Activated naive CD8-positive, alpha-beta T cell treated with anti-CD3 and anti-CD28 coated beads, Interleukin-2, amount 50 U/mL, for 24 hours (primary cell): ENCODE measurements at regions not wholly inside any gene's neighbourhood (a gene's known extent, or its start where the extent isn't known, plus 50 kb on each side); places are given as distances from the start of the nearest gene placed in this dataset.

Experiments
- ATAC-seq: fragments of 150-1000 bp; cut with Tn5 transposase; one replicate; pipeline ENCODE4 v1.10.0; 2021
- DNase-seq: peaks from one replicate; pipeline ENCODE4 v3.0.0; 2021
- H3K27ac Mint-ChIP-seq: one replicate; pipeline ENCODE4 v1.8.0; 2021; ENCODE audit warnings: mild to moderate bottlenecking, mixed read lengths
- H3K27me3 Mint-ChIP-seq: one replicate; pipeline ENCODE4 v1.8.0; 2021; ENCODE audit warnings: mixed read lengths
- H3K36me3 Mint-ChIP-seq: one replicate; pipeline ENCODE4 v1.8.0; 2021; ENCODE audit warnings: low read depth, mixed read lengths
- H3K4me1 Mint-ChIP-seq: one replicate; pipeline ENCODE4 v1.8.0; 2021; ENCODE audit warnings: mixed read lengths
- H3K4me3 Mint-ChIP-seq: one replicate; pipeline ENCODE4 v1.8.0; 2021; ENCODE audit warnings: mild to moderate bottlenecking, moderate library complexity, mixed read lengths
- H3K9me3 Mint-ChIP-seq: one replicate; pipeline ENCODE4 v1.8.0; 2021; ENCODE audit warnings: mixed read lengths

GRCh38 chr4:111639876-111640275, 505.4 kb upstream of the FAM241A start:
- Mint-ChIP-seq H3K9me3 (no peaks in the 10 kb centered on the region), H3K27me3 (no peaks in the 10 kb centered on the region), H3K4me1 (no peaks in the 10 kb centered on the region), H3K36me3 (no peaks in the 10 kb centered on the region), H3K4me3 (no peak overlapping the region), H3K27ac (no peak overlapping the region)
- DNase-seq (no peak), ATAC-seq (no peak)

- Mint-ChIP-seq H3K4me1 (no peaks in the 10 kb centered on the region), H3K9me3 (no peaks in the 10 kb centered on the region), H3K27ac (no peak overlapping the region), H3K27me3 (no peaks in the 10 kb centered on the region), H3K4me3 (no peak overlapping the region), H3K36me3 (no peaks in the 10 kb centered on the region)
- DNase-seq (peak; percentile 14), ATAC-seq (peak; percentile 61)
These were observed 503.3 kb upstream of the FAM241A start for GRCh38 chr4:111641813-111642579.

- H3K27ac Mint-ChIP-seq, result no peak overlapping the region
- ATAC-seq, result no peak
- no peaks in the 10 kb centered on the region for H3K36me3 Mint-ChIP-seq
- no peak for DNase-seq
- H3K4me1 Mint-ChIP-seq, result no peaks in the 10 kb centered on the region
- H3K9me3 Mint-ChIP-seq, result no peaks in the 10 kb centered on the region
- H3K27me3 Mint-ChIP-seq, result peaks cover 2% of the 10 kb centered on the region
- no peak overlapping the region for H3K4me3 Mint-ChIP-seq
These were observed 497.2 kb upstream of the FAM241A start for GRCh38 chr4:111648056-111648455.

GRCh38 chr4:111649308-111649707, 495.9 kb upstream of the FAM241A start:
- ATAC-seq, result no peak
- Mint-ChIP-seq H3K9me3 (no peaks in the 10 kb centered on the region), H3K27ac (no peak overlapping the region), H3K36me3 (no peaks in the 10 kb centered on the region), H3K4me3 (no peak overlapping the region), H3K4me1 (no peaks in the 10 kb centered on the region), H3K27me3 (peaks cover 2% of the 10 kb centered on the region)
- no peak for DNase-seq

GRCh38 chr4:111650146-111650545, 495.1 kb upstream of the FAM241A start:
- H3K36me3 Mint-ChIP-seq, result no peaks in the 10 kb centered on the region
- DNase-seq (no peak), ATAC-seq (no peak)
- H3K27me3 Mint-ChIP-seq, result peaks cover 2% of the 10 kb centered on the region
- H3K4me1 Mint-ChIP-seq, result no peaks in the 10 kb centered on the region
- no peak overlapping the region for H3K27ac Mint-ChIP-seq
- H3K9me3 Mint-ChIP-seq, result no peaks in the 10 kb centered on the region
- H3K4me3 Mint-ChIP-seq, result no peak overlapping the region

- no peaks in the 10 kb centered on the region for H3K4me1 Mint-ChIP-seq
- DNase-seq (no peak), ATAC-seq (no peak)
- H3K4me3 Mint-ChIP-seq, result no peak overlapping the region
- no peaks in the 10 kb centered on the region for H3K9me3 Mint-ChIP-seq
- no peak overlapping the region for H3K27ac Mint-ChIP-seq
- no peaks in the 10 kb centered on the region for H3K36me3 Mint-ChIP-seq
- peaks cover 2% of the 10 kb centered on the region for H3K27me3 Mint-ChIP-seq
These were observed 494.6 kb upstream of the FAM241A start for GRCh38 chr4:111650674-111651086.

- ATAC-seq, result no peak
- peaks cover 2% of the 10 kb centered on the region for H3K27me3 Mint-ChIP-seq
- no peak overlapping the region for H3K4me3 Mint-ChIP-seq
- no peaks in the 10 kb centered on the region for H3K36me3 Mint-ChIP-seq
- no peak overlapping the region for H3K27ac Mint-ChIP-seq
- DNase-seq, result no peak
- H3K9me3 Mint-ChIP-seq, result no peaks in the 10 kb centered on the region
- no peaks in the 10 kb centered on the region for H3K4me1 Mint-ChIP-seq
These were observed 493.0 kb upstream of the FAM241A start for GRCh38 chr4:111652236-111652635.

- no peaks in the 10 kb centered on the region for H3K9me3 Mint-ChIP-seq
- peaks cover 2% of the 10 kb centered on the region for H3K27me3 Mint-ChIP-seq
- H3K27ac Mint-ChIP-seq, result no peak overlapping the region
- DNase-seq (no peak), ATAC-seq (no peak)
- no peaks in the 10 kb centered on the region for H3K4me1 Mint-ChIP-seq
- no peaks in the 10 kb centered on the region for H3K36me3 Mint-ChIP-seq
- H3K4me3 Mint-ChIP-seq, result no peak overlapping the region
These were observed 492.3 kb upstream of the FAM241A start for GRCh38 chr4:111652986-111653385.

- H3K4me3 Mint-ChIP-seq, result no peak overlapping the region
- H3K27ac Mint-ChIP-seq, result no peak overlapping the region
- peaks cover 8% of the 10 kb centered on the region for H3K9me3 Mint-ChIP-seq
- H3K27me3 Mint-ChIP-seq, result no peaks in the 10 kb centered on the region
- H3K4me1 Mint-ChIP-seq, result no peaks in the 10 kb centered on the region
- H3K36me3 Mint-ChIP-seq, result no peaks in the 10 kb centered on the region
- ATAC-seq (no peak), DNase-seq (no peak)
These were observed 482.8 kb upstream of the FAM241A start for GRCh38 chr4:111662496-111662895.

- H3K4me3 Mint-ChIP-seq, result no peak overlapping the region
- H3K9me3 Mint-ChIP-seq, result peaks cover 8% of the 10 kb centered on the region
- H3K27me3 Mint-ChIP-seq, result no peaks in the 10 kb centered on the region
These were observed 480.8 kb upstream of the FAM241A start for GRCh38 chr4:111664308-111664945.

GRCh38 chr4:111666826-111667360, 478.4 kb upstream of the FAM241A start:
- H3K4me3 Mint-ChIP-seq, result no peak overlapping the region
- no peak overlapping the region for H3K27ac Mint-ChIP-seq
- no peak for DNase-seq
- H3K36me3 Mint-ChIP-seq, result no peaks in the 10 kb centered on the region
- no peak for ATAC-seq
- peaks cover 5% of the 10 kb centered on the region for H3K9me3 Mint-ChIP-seq
- no peaks in the 10 kb centered on the region for H3K4me1 Mint-ChIP-seq
- no peaks in the 10 kb centered on the region for H3K27me3 Mint-ChIP-seq

More at GRCh38 chr4:111664308-111664945, 480.8 kb upstream of the FAM241A start:
- ATAC-seq (no peak), DNase-seq (no peak)
- Mint-ChIP-seq H3K36me3 (no peaks in the 10 kb centered on the region), H3K4me1 (no peaks in the 10 kb centered on the region), H3K27ac (no peak overlapping the region)

GRCh38 chr4:111671756-111672155, 473.5 kb upstream of the FAM241A start:
- Mint-ChIP-seq H3K4me3 (no peak overlapping the region), H3K4me1 (no peaks in the 10 kb centered on the region), H3K36me3 (no peaks in the 10 kb centered on the region), H3K9me3 (no peaks in the 10 kb centered on the region), H3K27ac (no peak overlapping the region), H3K27me3 (no peaks in the 10 kb centered on the region)
- ATAC-seq (no peak), DNase-seq (no peak)

- Mint-ChIP-seq H3K27ac (no peak overlapping the region), H3K36me3 (no peaks in the 10 kb centered on the region), H3K4me3 (no peak overlapping the region), H3K9me3 (no peaks in the 10 kb centered on the region), H3K27me3 (no peaks in the 10 kb centered on the region), H3K4me1 (no peaks in the 10 kb centered on the region)
- ATAC-seq (no peak), DNase-seq (no peak)
These were observed 469.5 kb upstream of the FAM241A start for GRCh38 chr4:111675746-111676145.

GRCh38 chr4:111676533-111676932, 468.7 kb upstream of the FAM241A start:
- H3K4me3 Mint-ChIP-seq, result no peak overlapping the region
- DNase-seq (no peak), ATAC-seq (no peak)
- no peaks in the 10 kb centered on the region for H3K36me3 Mint-ChIP-seq
- no peaks in the 10 kb centered on the region for H3K9me3 Mint-ChIP-seq
- no peaks in the 10 kb centered on the region for H3K4me1 Mint-ChIP-seq
- H3K27ac Mint-ChIP-seq, result no peak overlapping the region
- no peaks in the 10 kb centered on the region for H3K27me3 Mint-ChIP-seq

- no peak for DNase-seq
- Mint-ChIP-seq H3K27me3 (no peaks in the 10 kb centered on the region), H3K4me3 (no peak overlapping the region), H3K9me3 (no peaks in the 10 kb centered on the region), H3K36me3 (no peaks in the 10 kb centered on the region), H3K4me1 (no peaks in the 10 kb centered on the region), H3K27ac (no peak overlapping the region)
- ATAC-seq, result no peak
These were observed 466.8 kb upstream of the FAM241A start for GRCh38 chr4:111678479-111678878.
